Tibial nerve (tissue), 4 donors: ENCODE measurements at regions not wholly inside any gene's neighbourhood (a gene's known extent, or its start where the extent isn't known, plus 50 kb on each side); places are given as distances from the start of the nearest gene placed in this dataset.

Experiments
- DNase-seq, 2 donors: peaks; one replicate each; pipeline ENCODE4 v3.0.0-alpha.2; 2019; ENCODE audit warnings: low spot score in 2 of 2
- H3K27ac ChIP-seq, 4 donors: fragments of 200-600 bp; sonication (generic) in 3 of 4; one replicate each; pipeline ENCODE4 v1.5.1; 2017 to 2019; ENCODE audit warnings: mild to moderate bottlenecking in 1 of 4
- H3K27me3 ChIP-seq, 2 donors: fragments of 200-600 bp; sonication (generic) in 1 of 2; one replicate each; pipeline versions ENCODE4 v1.5.1 to v1.6.0; 2017 to 2019
- H3K36me3 ChIP-seq, 3 donors: fragments of 200-600 bp; sonication (generic); one replicate each; pipeline ENCODE4 v1.5.1; 2018 to 2019
- H3K4me1 ChIP-seq, 4 donors: fragments of 200-600 bp; sonication (generic) in 3 of 4; one replicate each; pipeline ENCODE4 v1.5.1; 2017 to 2019
- H3K4me3 ChIP-seq, 4 donors: fragments of 200-600 bp; sonication (generic) in 3 of 4; one replicate each; pipeline ENCODE4 v1.5.1; 2017 to 2019; ENCODE audit warnings: mild to moderate bottlenecking in 1 of 4, moderate library complexity in 1 of 4
- H3K9me3 ChIP-seq, 4 donors: fragments of 200-600 bp; sonication (generic) in 3 of 4; one replicate each; pipeline ENCODE4 v1.5.1; 2017 to 2019
- CTCF ChIP-seq, 5 experiments: fragments of 200-600 bp in 3 of 5; fragments of 450-650 bp in 2 of 5; sonication (generic) in 3 of 5; IDR thresholded peaks; one replicate each; pipeline ENCODE4 v1.5.1; 2016 to 2019; ENCODE audit warnings: antibody characterized with exemption in 5 of 5, mild to moderate bottlenecking in 3 of 5, moderate library complexity in 2 of 5
- EP300 ChIP-seq, 2 donors: sonication (generic); formaldehyde crosslinking; IDR thresholded peaks; one replicate each; pipeline ENCODE4 v1.6.1; 2017; ENCODE audit warnings: antibody characterized with exemption in 2 of 2, mild to moderate bottlenecking in 1 of 2
- POLR2A ChIP-seq, 2 donors: fragments of 450-650 bp; IDR thresholded peaks; one replicate each; pipeline ENCODE4 v1.6.1; 2017; ENCODE audit warnings: antibody characterized with exemption in 2 of 2, mild to moderate bottlenecking in 2 of 2, moderate library complexity in 2 of 2
- WGBS, 2 donors: methylation state at CpG; one replicate each; pipeline ENCODE4 v1.1.5; 2018; 5-methylcytosine and 5-hydroxymethylcytosine counted together

GRCh38 chr21:28228636-28228995, 764.1 kb downstream of the LTN1 start:
- Histone ChIP-seq H3K4me1 (peaks cover 0 to 23% (median 2%) of the 10 kb centered on the region in 4 donors), H3K27ac (no peak overlapping the region), H3K27me3 (no peaks in the 10 kb centered on the region), H3K4me3 (no peak overlapping the region), H3K36me3 (no peaks in the 10 kb centered on the region), H3K9me3 (no peaks in the 10 kb centered on the region)
- TF ChIP-seq EP300 (IDR thresholded peaks at IDR 0.05) (no peak), CTCF (IDR thresholded peaks at IDR 0.05) (no peak), POLR2A (IDR thresholded peaks at IDR 0.05) (no peak)
- DNase-seq: no peak
- 84 to 91% methylated on average over 2 of the region's 2 CpGs for WGBS, 2 donors

GRCh38 chr21:28227881-28228635, 764.6 kb downstream of the LTN1 start:
- no peak for DNase-seq
- Histone ChIP-seq H3K27me3 (no peaks in the 10 kb centered on the region), H3K4me1 (peaks cover 0 to 20% (median 2%) of the 10 kb centered on the region in 4 donors), H3K36me3 (no peaks in the 10 kb centered on the region), H3K9me3 (no peaks in the 10 kb centered on the region), H3K27ac (no peak overlapping the region), H3K4me3 (no peak overlapping the region)
- 56 to 60% methylated on average over 4 of the region's 4 CpGs for WGBS, 2 donors
- no peak for TF ChIP-seq POLR2A (IDR thresholded peaks at IDR 0.05)
- no peak for TF ChIP-seq EP300 (IDR thresholded peaks at IDR 0.05)
- TF ChIP-seq CTCF (IDR thresholded peaks at IDR 0.05): no peak

- peaks cover 0 to 12% (median 2%) of the 10 kb centered on the region in 4 donors for H3K4me1 ChIP-seq
- H3K4me3 ChIP-seq: no peak overlapping the region
- H3K36me3 ChIP-seq: no peaks in the 10 kb centered on the region
- H3K27me3 ChIP-seq: no peaks in the 10 kb centered on the region
- H3K9me3 ChIP-seq: no peaks in the 10 kb centered on the region
- DNase-seq: no peak
- WGBS, 2 donors: 87 to 93% methylated on average over 2 of the region's 2 CpGs
- TF ChIP-seq POLR2A (IDR thresholded peaks at IDR 0.05): no peak
- no peak for TF ChIP-seq CTCF (IDR thresholded peaks at IDR 0.05)
- no peak for TF ChIP-seq EP300 (IDR thresholded peaks at IDR 0.05)
- H3K27ac ChIP-seq: no peak overlapping the region
These were observed 766.1 kb downstream of the LTN1 start for GRCh38 chr21:28226563-28226962.

- H3K27ac ChIP-seq: no peak overlapping the region
- H3K27me3 ChIP-seq: no peaks in the 10 kb centered on the region
- WGBS, 2 donors: 90 to 94% methylated on average over 6 of the region's 6 CpGs
- no peak for DNase-seq
- H3K4me3 ChIP-seq: no peak overlapping the region
- TF ChIP-seq POLR2A (IDR thresholded peaks at IDR 0.05) (no peak), EP300 (IDR thresholded peaks at IDR 0.05) (no peak), CTCF (IDR thresholded peaks at IDR 0.05) (no peak)
- H3K9me3 ChIP-seq: no peaks in the 10 kb centered on the region
- H3K36me3 ChIP-seq: no peaks in the 10 kb centered on the region
- H3K4me1 ChIP-seq: peaks cover 0 to 19% (median 2%) of the 10 kb centered on the region in 4 donors
These were observed 768.4 kb downstream of the LTN1 start for GRCh38 chr21:28224191-28224726.

- TF ChIP-seq POLR2A (IDR thresholded peaks at IDR 0.05) (no peak), CTCF (IDR thresholded peaks at IDR 0.05) (no peak), EP300 (IDR thresholded peaks at IDR 0.05) (no peak)
- Histone ChIP-seq H3K9me3 (no peaks in the 10 kb centered on the region), H3K27ac (no peak overlapping the region), H3K27me3 (no peaks in the 10 kb centered on the region), H3K4me1 (peaks cover 0 to 6% (median 0%) of the 10 kb centered on the region in 4 donors), H3K36me3 (no peaks in the 10 kb centered on the region), H3K4me3 (no peak overlapping the region)
- DNase-seq: no peak
- 77 to 97% methylated on average over 1 of the region's 1 CpG for WGBS, 2 donors
These were observed 770.7 kb downstream of the LTN1 start for GRCh38 chr21:28221984-28222383.
